ENCODE measurements at regions not wholly inside any gene's neighbourhood (a gene's known extent, or its start where the extent isn't known, plus 50 kb on each side); places are given as distances from the start of the nearest gene placed in this dataset.

DNA sequence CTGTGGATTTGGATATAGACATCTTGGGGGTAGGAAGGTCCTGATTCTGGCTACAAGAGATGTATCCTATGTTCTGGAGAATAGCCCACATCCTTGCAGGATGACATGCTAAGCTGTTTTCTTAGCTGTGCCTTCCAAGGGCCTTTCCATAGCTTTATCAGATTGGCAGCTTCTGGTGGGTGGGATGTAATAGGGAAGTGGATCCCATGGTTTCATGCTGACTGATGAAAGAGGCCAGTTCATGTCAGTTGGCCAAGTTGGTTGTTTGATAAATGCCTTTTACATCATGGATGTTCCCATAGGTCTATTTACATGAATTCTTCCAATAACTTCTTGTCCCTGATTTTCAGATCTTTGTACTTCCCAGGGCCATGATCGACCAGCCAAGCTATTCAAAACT lies 169.1 kb upstream of the RMST start (continued):
- TF ChIP-seq SIN3A (IDR thresholded peaks at IDR 0.05; ENCODE audit: low read depth): no peak
- TF ChIP-seq, protein P1, sequence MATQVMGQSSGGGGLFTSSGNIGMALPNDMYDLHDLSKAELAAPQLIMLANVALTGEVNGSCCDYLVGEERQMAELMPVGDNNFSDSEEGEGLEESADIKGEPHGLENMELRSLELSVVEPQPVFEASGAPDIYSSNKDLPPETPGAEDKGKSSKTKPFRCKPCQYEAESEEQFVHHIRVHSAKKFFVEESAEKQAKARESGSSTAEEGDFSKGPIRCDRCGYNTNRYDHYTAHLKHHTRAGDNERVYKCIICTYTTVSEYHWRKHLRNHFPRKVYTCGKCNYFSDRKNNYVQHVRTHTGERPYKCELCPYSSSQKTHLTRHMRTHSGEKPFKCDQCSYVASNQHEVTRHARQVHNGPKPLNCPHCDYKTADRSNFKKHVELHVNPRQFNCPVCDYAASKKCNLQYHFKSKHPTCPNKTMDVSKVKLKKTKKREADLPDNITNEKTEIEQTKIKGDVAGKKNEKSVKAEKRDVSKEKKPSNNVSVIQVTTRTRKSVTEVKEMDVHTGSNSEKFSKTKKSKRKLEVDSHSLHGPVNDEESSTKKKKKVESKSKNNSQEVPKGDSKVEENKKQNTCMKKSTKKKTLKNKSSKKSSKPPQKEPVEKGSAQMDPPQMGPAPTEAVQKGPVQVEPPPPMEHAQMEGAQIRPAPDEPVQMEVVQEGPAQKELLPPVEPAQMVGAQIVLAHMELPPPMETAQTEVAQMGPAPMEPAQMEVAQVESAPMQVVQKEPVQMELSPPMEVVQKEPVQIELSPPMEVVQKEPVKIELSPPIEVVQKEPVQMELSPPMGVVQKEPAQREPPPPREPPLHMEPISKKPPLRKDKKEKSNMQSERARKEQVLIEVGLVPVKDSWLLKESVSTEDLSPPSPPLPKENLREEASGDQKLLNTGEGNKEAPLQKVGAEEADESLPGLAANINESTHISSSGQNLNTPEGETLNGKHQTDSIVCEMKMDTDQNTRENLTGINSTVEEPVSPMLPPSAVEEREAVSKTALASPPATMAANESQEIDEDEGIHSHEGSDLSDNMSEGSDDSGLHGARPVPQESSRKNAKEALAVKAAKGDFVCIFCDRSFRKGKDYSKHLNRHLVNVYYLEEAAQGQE (IDR thresholded peaks at IDR 0.05; ENCODE audit: low read depth): no peak

- ChIA-PET POLR2A (no interaction called here), CTCF (no interaction called here), RAD21 (ENCODE audit: low non-redundant PET in 1 of 2, low total read pairs in 2 of 2, uncharacterized antibody in 2 of 2, unreplicated experiment in 2 of 2) (no interaction called here)
- H3K27me3 ChIP-seq (ENCODE audit: insufficient read depth, low read length): no peaks in the 10 kb centered on the region
- no peaks in the 10 kb centered on the region for H3K36me3 ChIP-seq (ENCODE audit: control insufficient read depth in 1 of 2, insufficient read depth in 2 of 2, low read length in 2 of 2)
- no TSS peak for BruUV-seq (replicated peaks)
- H2AFZ ChIP-seq (ENCODE audit: low read depth, low read length, poor library complexity, severe bottlenecking): no peak overlapping the region
- H3K4me3 ChIP-seq (replicated peaks in 1 of 2; ENCODE audit: low read depth in 1 of 2, low read length in 2 of 2): no peak overlapping the region
- ATAC-seq (no peak), DNase-seq (ENCODE audit: low read depth, low spot score) (no peak)
- no peaks in the 10 kb centered on the region for H4K20me1 ChIP-seq (ENCODE audit: insufficient read depth)
- no peak overlapping the region for H3K4me2 ChIP-seq (ENCODE audit: low read length)
- no peaks in the 10 kb centered on the region for H3K9me3 ChIP-seq (ENCODE audit: control insufficient read depth in 1 of 2, insufficient read depth in 1 of 2, low read depth in 1 of 2, low read length in 2 of 2)
- no peaks in the 10 kb centered on the region for H3K4me1 ChIP-seq (ENCODE audit: control insufficient read depth in 1 of 2, insufficient read depth in 2 of 2, low read length in 2 of 2)
- H3K9me2 ChIP-seq (ENCODE audit: insufficient read depth): no peaks in the 10 kb centered on the region
- TF ChIP-seq POLR2AphosphoS5 (IDR thresholded peaks at IDR 0.05; ENCODE audit: low read depth, low read length) (no peak), RAD21 (IDR thresholded peaks at IDR 0.05; ENCODE audit: low read depth) (no peak), EZH2phosphoT487 (IDR thresholded peaks at IDR 0.05; ENCODE audit: borderline replicate concordance) (no peak), JUND (IDR thresholded peaks at IDR 0.05) (no peak), SP1 (IDR thresholded peaks at IDR 0.05; ENCODE audit: low read depth) (no peak), ELF1 (IDR thresholded peaks at IDR 0.05; ENCODE audit: borderline replicate concordance, low read depth) (no peak), CEBPB (IDR thresholded peaks at IDR 0.05; ENCODE audit: low read depth) (no peak), CBX3 (IDR thresholded peaks at IDR 0.05; ENCODE audit: low read depth) (no peak), ZBTB33 (IDR thresholded peaks at IDR 0.05; ENCODE audit: extremely low read depth, insufficient replicate concordance, low read length) (no peak), MAX (IDR thresholded peaks at IDR 0.05) (no peak), YY1 (IDR thresholded peaks at IDR 0.05; ENCODE audit: extremely low read depth, insufficient replicate concordance, low read depth, low read length) (no peak), SRF (IDR thresholded peaks at IDR 0.05; ENCODE audit: low read depth) (no peak)
- TF ChIP-seq, protein P2, sequence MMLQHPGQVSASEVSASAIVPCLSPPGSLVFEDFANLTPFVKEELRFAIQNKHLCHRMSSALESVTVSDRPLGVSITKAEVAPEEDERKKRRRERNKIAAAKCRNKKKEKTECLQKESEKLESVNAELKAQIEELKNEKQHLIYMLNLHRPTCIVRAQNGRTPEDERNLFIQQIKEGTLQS (IDR thresholded peaks at IDR 0.05): no peak
- no peak overlapping the region for H3K9ac ChIP-seq (ENCODE audit: low read length)
- H3K79me2 ChIP-seq (ENCODE audit: insufficient read depth, low read length): no peaks in the 10 kb centered on the region
- no peak overlapping the region for H3K27ac ChIP-seq (ENCODE audit: low read depth, low read length)
- intact Hi-C loops (cut with micrococcal nuclease): no loop called here
Observed at GRCh38 chr12:97299847-97300246, 162.8 kb upstream of the RMST start.

All from HCT116 (cell line).